K562 (cell line): ENCODE measurements at regions not wholly inside any gene's neighbourhood (a gene's known extent, or its start where the extent isn't known, plus 50 kb on each side); places are given as distances from the start of the nearest gene placed in this dataset.

ENCODE experiments used
- CEBPB ChIP-seq: fragments of 450-650 bp; IDR thresholded peaks from 2 replicates; pipeline ENCODE4 v1.6.1; 2016; ENCODE audit warnings: missing genetic modification characterization, missing compliant biosample characterization
- CREB1 ChIP-seq, 2 experiments: sonication (generic) in 1 of 2; formaldehyde crosslinking in 1 of 2; IDR thresholded peaks; 2 replicates each; pipeline versions ENCODE4 v1.6.1 to v1.8.0; 2012 to 2022; ENCODE audit warnings: inconsistent platforms in 1 of 2, mild to moderate bottlenecking in 1 of 2, missing genetic modification reagents in 1 of 2, moderate library complexity in 1 of 2
- CREM ChIP-seq: IDR thresholded peaks from 2 replicates; pipeline ENCODE4 v1.6.1; 2014; ENCODE audit warnings: antibody characterized with exemption, low read depth
- HDAC2 ChIP-seq: fragments of 450-650 bp; IDR thresholded peaks from 2 replicates; pipeline ENCODE4 v1.6.1; 2016; ENCODE audit warnings: mild to moderate bottlenecking
- MEF2A ChIP-seq: IDR thresholded peaks from 2 replicates; pipeline ENCODE4 v1.6.1; 2011; ENCODE audit warnings: low read depth, mild to moderate bottlenecking, low read length, moderate library complexity; ENCODE audit not compliant: control insufficient read depth
- MEIS2 ChIP-seq: fragments of 450-650 bp; IDR thresholded peaks from 2 replicates; pipeline ENCODE4 v1.6.1; 2014; ENCODE audit warnings: mild to moderate bottlenecking; ENCODE audit not compliant: partially characterized antibody
- MYC ChIP-seq, 2 experiments: fragments of 250-450 bp in 1 of 2; sonication (Bioruptor Pico) in 1 of 2; IDR thresholded peaks; 2 replicates each; pipeline versions ENCODE4 v1.5.1 to v1.6.1; 2012 to 2021; ENCODE audit warnings: low read depth in 2 of 2, borderline replicate concordance in 1 of 2, improper control_type of control experiment in 1 of 2, low read length in 1 of 2, mild to moderate bottlenecking in 1 of 2, moderate library complexity in 1 of 2
- PML ChIP-seq: IDR thresholded peaks from 2 replicates; pipeline ENCODE4 v1.6.1; 2012; ENCODE audit warnings: low read length, inconsistent platforms
- RB1 ChIP-seq: fragments of 450-650 bp; IDR thresholded peaks from 2 replicates; pipeline ENCODE4 v1.6.1; 2017; ENCODE audit warnings: low read depth, mild to moderate bottlenecking
- SP1 ChIP-seq: sonication (generic); formaldehyde crosslinking; IDR thresholded peaks from 2 replicates; pipeline ENCODE4 v1.8.1; 2022; ENCODE audit warnings: mild to moderate bottlenecking, missing genetic modification reagents
- TAL1 ChIP-seq: fragments of 450-650 bp; IDR thresholded peaks from 2 replicates; pipeline ENCODE4 v1.6.1; 2016; ENCODE audit warnings: mild to moderate bottlenecking
- TEAD1 ChIP-seq, 2 experiments: fragments of 450-650 bp in 1 of 2; sonication (generic) in 1 of 2; formaldehyde crosslinking; IDR thresholded peaks; 2 replicates each; pipeline versions ENCODE4 v1.4.0 to v1.8.0; 2020 to 2022; ENCODE audit warnings: mild to moderate bottlenecking in 2 of 2, missing genetic modification reagents in 1 of 2
- ZBTB17 ChIP-seq: fragments of 450-650 bp; formaldehyde crosslinking; IDR thresholded peaks from 2 replicates; pipeline ENCODE4 v1.4.0; 2020; ENCODE audit warnings: mild to moderate bottlenecking
- ZKSCAN8 ChIP-seq: fragments of 200-800 bp; sonication (Bioruptor generic); IDR thresholded peaks from 2 replicates; pipeline ENCODE4 v1.6.1; 2016; ENCODE audit warnings: missing genetic modification characterization, missing compliant biosample characterization
- ZNF175 ChIP-seq: fragments of 200-800 bp; sonication (Bioruptor generic); IDR thresholded peaks from 2 replicates; pipeline ENCODE4 v1.6.1; 2016; ENCODE audit warnings: low read depth, mild to moderate bottlenecking, missing genetic modification characterization, missing compliant biosample characterization
- ZNF354B ChIP-seq: fragments of 250-450 bp; sonication (Bioruptor Pico); IDR thresholded peaks from 2 replicates; pipeline ENCODE4 v1.4.0; 2020
- TF ChIP-seq, protein P1 (sequence below): sonication (generic); formaldehyde crosslinking; IDR thresholded peaks from 2 replicates; pipeline ENCODE4 v1.5.0; 2020; ENCODE audit warnings: missing genetic modification reagents
- TF ChIP-seq, protein P2 (sequence below): fragments of 200-800 bp; sonication (Bioruptor generic); IDR thresholded peaks from 2 replicates; pipeline ENCODE4 v1.6.1; 2017; ENCODE audit warnings: missing genetic modification characterization, missing compliant biosample characterization
- TF ChIP-seq, protein P3 (sequence below): sonication (generic); formaldehyde crosslinking; IDR thresholded peaks from 2 replicates; pipeline ENCODE4 v1.8.1; 2023; ENCODE audit warnings: missing genetic modification reagents, mild to moderate bottlenecking, borderline replicate concordance
- TF ChIP-seq, protein P4 (sequence below): fragments of 250-450 bp; sonication (Bioruptor Pico); IDR thresholded peaks from 2 replicates; pipeline ENCODE4 v1.9.0; 2021; ENCODE audit warnings: mild to moderate bottlenecking

DNA sequence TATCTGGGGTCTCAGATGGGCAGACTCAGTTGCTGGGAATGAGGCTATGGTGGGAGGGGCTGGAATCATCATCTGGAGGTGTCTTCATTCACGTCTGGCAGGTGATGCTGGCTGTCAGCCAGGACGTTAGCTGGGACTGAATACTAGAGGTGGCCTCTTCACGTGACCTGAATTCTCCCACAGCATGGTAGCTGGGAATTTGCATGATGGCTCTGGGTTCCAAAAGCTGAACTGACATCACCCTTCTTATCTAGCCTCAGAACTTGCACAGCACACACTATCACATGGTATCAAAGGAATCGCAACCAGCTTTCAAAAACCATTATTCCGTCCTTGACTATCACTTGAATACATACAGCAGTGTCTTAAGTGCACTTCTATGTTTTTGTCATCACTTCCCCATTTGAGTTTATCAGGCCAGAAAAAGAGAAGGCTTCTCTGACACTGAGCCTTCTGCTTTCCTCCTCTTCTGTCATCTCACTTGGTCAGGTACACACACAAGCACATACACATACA lies 53.0 kb upstream of the LRP2 start (continued):
- TF ChIP-seq, protein P1, sequence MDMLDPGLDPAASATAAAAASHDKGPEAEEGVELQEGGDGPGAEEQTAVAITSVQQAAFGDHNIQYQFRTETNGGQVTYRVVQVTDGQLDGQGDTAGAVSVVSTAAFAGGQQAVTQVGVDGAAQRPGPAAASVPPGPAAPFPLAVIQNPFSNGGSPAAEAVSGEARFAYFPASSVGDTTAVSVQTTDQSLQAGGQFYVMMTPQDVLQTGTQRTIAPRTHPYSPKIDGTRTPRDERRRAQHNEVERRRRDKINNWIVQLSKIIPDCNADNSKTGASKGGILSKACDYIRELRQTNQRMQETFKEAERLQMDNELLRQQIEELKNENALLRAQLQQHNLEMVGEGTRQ (CRISPR knock-in tag) = peak; percentile 93
- no peak for TF ChIP-seq CEBPB (tag)
- TF ChIP-seq ZBTB17 = peak; percentile 55; the same call in 1 of the 2 replicates
- peak; percentile 79 for TF ChIP-seq CREM
- peak; percentile 58; the same call in 1 of the 2 replicates for TF ChIP-seq CREB1 (IDR thresholded peaks at IDR 0.05)
- peak; percentile 22; the same call in 1 of the 2 replicates for TF ChIP-seq CREB1 (CRISPR knock-in tag; IDR thresholded peaks at IDR 0.05)
- peak; percentile 50; the same call in 1 of the 2 replicates for TF ChIP-seq MYC (IDR thresholded peaks at IDR 0.05; ENCODE audit: low read depth, low read length)
- no peak for TF ChIP-seq MYC (CRISPR knock-in tag; IDR thresholded peaks at IDR 0.05; ENCODE audit: borderline replicate concordance, low read depth)
- TF ChIP-seq ZNF354B = no peak
- TF ChIP-seq HDAC2 = peak; percentile 81; the same call in 1 of the 2 replicates
- peak; percentile 91 for TF ChIP-seq MEIS2
- TF ChIP-seq RB1 = 0 out of 2 replicates have a peak, but pooled peaks have one; percentile 44
- TF ChIP-seq TAL1 = peak; percentile 94
- peak; percentile 95 for TF ChIP-seq PML
- TF ChIP-seq, protein P2, sequence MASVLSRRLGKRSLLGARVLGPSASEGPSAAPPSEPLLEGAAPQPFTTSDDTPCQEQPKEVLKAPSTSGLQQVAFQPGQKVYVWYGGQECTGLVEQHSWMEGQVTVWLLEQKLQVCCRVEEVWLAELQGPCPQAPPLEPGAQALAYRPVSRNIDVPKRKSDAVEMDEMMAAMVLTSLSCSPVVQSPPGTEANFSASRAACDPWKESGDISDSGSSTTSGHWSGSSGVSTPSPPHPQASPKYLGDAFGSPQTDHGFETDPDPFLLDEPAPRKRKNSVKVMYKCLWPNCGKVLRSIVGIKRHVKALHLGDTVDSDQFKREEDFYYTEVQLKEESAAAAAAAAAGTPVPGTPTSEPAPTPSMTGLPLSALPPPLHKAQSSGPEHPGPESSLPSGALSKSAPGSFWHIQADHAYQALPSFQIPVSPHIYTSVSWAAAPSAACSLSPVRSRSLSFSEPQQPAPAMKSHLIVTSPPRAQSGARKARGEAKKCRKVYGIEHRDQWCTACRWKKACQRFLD = peak; percentile 73
- peak; percentile 64; the same call in 1 of the 2 replicates for TF ChIP-seq ZNF175 (CRISPR knock-in tag)
- peak; percentile 52 to 57; a peak in 2 of 4 replicates for TF ChIP-seq TEAD1 (CRISPR knock-in tag; IDR thresholded peaks at IDR 0.05)
- TF ChIP-seq SP1 (CRISPR knock-in tag) = peak; percentile 73; the same call in 1 of the 2 replicates
- peak; percentile 42; the same call in 1 of the 2 replicates for TF ChIP-seq MEF2A
- TF ChIP-seq, protein P3, sequence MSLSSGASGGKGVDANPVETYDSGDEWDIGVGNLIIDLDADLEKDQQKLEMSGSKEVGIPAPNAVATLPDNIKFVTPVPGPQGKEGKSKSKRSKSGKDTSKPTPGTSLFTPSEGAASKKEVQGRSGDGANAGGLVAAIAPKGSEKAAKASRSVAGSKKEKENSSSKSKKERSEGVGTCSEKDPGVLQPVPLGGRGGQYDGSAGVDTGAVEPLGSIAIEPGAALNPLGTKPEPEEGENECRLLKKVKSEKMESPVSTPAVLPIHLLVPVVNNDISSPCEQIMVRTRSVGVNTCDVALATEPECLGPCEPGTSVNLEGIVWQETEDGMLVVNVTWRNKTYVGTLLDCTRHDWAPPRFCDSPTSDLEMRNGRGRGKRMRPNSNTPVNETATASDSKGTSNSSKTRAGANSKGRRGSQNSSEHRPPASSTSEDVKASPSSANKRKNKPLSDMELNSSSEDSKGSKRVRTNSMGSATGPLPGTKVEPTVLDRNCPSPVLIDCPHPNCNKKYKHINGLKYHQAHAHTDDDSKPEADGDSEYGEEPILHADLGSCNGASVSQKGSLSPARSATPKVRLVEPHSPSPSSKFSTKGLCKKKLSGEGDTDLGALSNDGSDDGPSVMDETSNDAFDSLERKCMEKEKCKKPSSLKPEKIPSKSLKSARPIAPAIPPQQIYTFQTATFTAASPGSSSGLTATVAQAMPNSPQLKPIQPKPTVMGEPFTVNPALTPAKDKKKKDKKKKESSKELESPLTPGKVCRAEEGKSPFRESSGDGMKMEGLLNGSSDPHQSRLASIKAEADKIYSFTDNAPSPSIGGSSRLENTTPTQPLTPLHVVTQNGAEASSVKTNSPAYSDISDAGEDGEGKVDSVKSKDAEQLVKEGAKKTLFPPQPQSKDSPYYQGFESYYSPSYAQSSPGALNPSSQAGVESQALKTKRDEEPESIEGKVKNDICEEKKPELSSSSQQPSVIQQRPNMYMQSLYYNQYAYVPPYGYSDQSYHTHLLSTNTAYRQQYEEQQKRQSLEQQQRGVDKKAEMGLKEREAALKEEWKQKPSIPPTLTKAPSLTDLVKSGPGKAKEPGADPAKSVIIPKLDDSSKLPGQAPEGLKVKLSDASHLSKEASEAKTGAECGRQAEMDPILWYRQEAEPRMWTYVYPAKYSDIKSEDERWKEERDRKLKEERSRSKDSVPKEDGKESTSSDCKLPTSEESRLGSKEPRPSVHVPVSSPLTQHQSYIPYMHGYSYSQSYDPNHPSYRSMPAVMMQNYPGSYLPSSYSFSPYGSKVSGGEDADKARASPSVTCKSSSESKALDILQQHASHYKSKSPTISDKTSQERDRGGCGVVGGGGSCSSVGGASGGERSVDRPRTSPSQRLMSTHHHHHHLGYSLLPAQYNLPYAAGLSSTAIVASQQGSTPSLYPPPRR = 0 out of 2 replicates have a peak, but pooled peaks have one; percentile 59
- peak; percentile 29; the same call in 1 of the 2 replicates for TF ChIP-seq ZKSCAN8 (CRISPR knock-in tag)
- TF ChIP-seq, protein P4, sequence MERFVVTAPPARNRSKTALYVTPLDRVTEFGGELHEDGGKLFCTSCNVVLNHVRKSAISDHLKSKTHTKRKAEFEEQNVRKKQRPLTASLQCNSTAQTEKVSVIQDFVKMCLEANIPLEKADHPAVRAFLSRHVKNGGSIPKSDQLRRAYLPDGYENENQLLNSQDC = no peak
